Smooth muscle cell (in vitro differentiated cells): ENCODE measurements at regions not wholly inside any gene's neighbourhood (a gene's known extent, or its start where the extent isn't known, plus 50 kb on each side); places are given as distances from the start of the nearest gene placed in this dataset.

Experiments used
- DNase-seq: peaks from one replicate; lab custom pipeline; 2025; ENCODE audit not compliant: unreplicated experiment; lab: John Stamatoyannopoulos, UW
- H2AFZ ChIP-seq: fragments of 200-600 bp; sonication (generic); 2 replicates; pipeline ENCODE4 v1.6.0; 2016; ENCODE audit warnings: antibody characterized with exemption, low read depth, mild to moderate bottlenecking
- H3F3A ChIP-seq: fragments of 200-600 bp; sonication (generic); 2 replicates; pipeline ENCODE4 v1.6.0; 2017; ENCODE audit warnings: antibody characterized with exemption, low read depth
- H3K27ac ChIP-seq: fragments of 200-600 bp; sonication (generic); 2 replicates; pipeline ENCODE4 v1.5.1; 2016; ENCODE audit warnings: low read depth, mild to moderate bottlenecking
- H3K27me3 ChIP-seq: fragments of 200-600 bp; sonication (generic); 2 replicates; pipeline ENCODE4 v1.6.1; 2016; ENCODE audit warnings: low read depth, mild to moderate bottlenecking
- H3K36me3 ChIP-seq: fragments of 200-600 bp; sonication (generic); 2 replicates; pipeline ENCODE4 v1.5.1; 2016; ENCODE audit warnings: low read depth
- H3K4me1 ChIP-seq: fragments of 200-600 bp; sonication (generic); 2 replicates; pipeline ENCODE4 v1.5.1; 2016; ENCODE audit warnings: low read depth
- H3K4me2 ChIP-seq: fragments of 200-600 bp; sonication (generic); 2 replicates; pipeline ENCODE4 v1.6.0; 2016; ENCODE audit warnings: mild to moderate bottlenecking
- H3K4me3 ChIP-seq: fragments of 200-600 bp; sonication (generic); 2 replicates; pipeline ENCODE4 v1.5.1; 2016; ENCODE audit warnings: mild to moderate bottlenecking
- H3K79me2 ChIP-seq: fragments of 200-600 bp; sonication (generic); 2 replicates; pipeline ENCODE4 v1.6.0; 2016; ENCODE audit warnings: low read depth, mild to moderate bottlenecking
- H3K9ac ChIP-seq: fragments of 200-600 bp; sonication (generic); 2 replicates; pipeline ENCODE4 v1.6.0; 2016; ENCODE audit warnings: low read depth
- H3K9me3 ChIP-seq: fragments of 200-600 bp; sonication (generic); replicated peaks from 2 replicates; pipeline ENCODE4 v1.5.1; 2016; ENCODE audit warnings: low read depth
- H4K20me1 ChIP-seq: fragments of 200-600 bp; sonication (generic); 2 replicates; pipeline ENCODE4 v1.6.0; 2016; ENCODE audit warnings: low read depth
- CTCF ChIP-seq: fragments of 200-600 bp; sonication (generic); IDR thresholded peaks from 2 replicates; pipeline ENCODE4 v1.5.1; 2017; ENCODE audit warnings: borderline replicate concordance, mild to moderate bottlenecking, antibody characterized with exemption; ENCODE audit not compliant: insufficient read depth, poor library complexity, severe bottlenecking
- WGBS: methylation state at CpG from one replicate; pipeline ENCODE4 v1.1.7; 2016; ENCODE audit warnings: low lambda C conversion rate; 5-methylcytosine and 5-hydroxymethylcytosine counted together

- H3K4me3 ChIP-seq: no peak overlapping the region
- H3K9ac ChIP-seq: no peak overlapping the region
- no peak for TF ChIP-seq CTCF
- H3K27me3 ChIP-seq: no peaks in the 10 kb centered on the region
- no peak overlapping the region for H3K4me2 ChIP-seq
- no peak overlapping the region for H3K27ac ChIP-seq
- no peaks in the 10 kb centered on the region for H3K79me2 ChIP-seq
- no peaks in the 10 kb centered on the region for H3K36me3 ChIP-seq
- WGBS: 81% methylated on average over 5 of the region's 5 CpGs
- no peak for DNase-seq
- H3F3A ChIP-seq: no peaks in the 10 kb centered on the region
- no peaks in the 10 kb centered on the region for H3K4me1 ChIP-seq
- H4K20me1 ChIP-seq: no peaks in the 10 kb centered on the region
- no peaks in the 10 kb centered on the region for H3K9me3 ChIP-seq
- H2AFZ ChIP-seq: no peak overlapping the region
Measured at GRCh38 chr13:48167866-48168265, 65.1 kb upstream of the ITM2B start.

GRCh38 chr13:48165727-48166126 is 67.3 kb upstream of the ITM2B start:
- H3K4me3 ChIP-seq: no peak overlapping the region
- no peak overlapping the region for H3K9ac ChIP-seq
- H3K79me2 ChIP-seq: no peaks in the 10 kb centered on the region
- H3K27ac ChIP-seq: no peak overlapping the region
- H3K4me1 ChIP-seq: no peaks in the 10 kb centered on the region
- WGBS: 97% methylated on average over 1 of the region's 1 CpG
- no peaks in the 10 kb centered on the region for H3K36me3 ChIP-seq
- H2AFZ ChIP-seq: no peak overlapping the region
- no peak overlapping the region for H3K4me2 ChIP-seq
- H4K20me1 ChIP-seq: no peaks in the 10 kb centered on the region
- no peaks in the 10 kb centered on the region for H3K9me3 ChIP-seq
- H3K27me3 ChIP-seq: no peaks in the 10 kb centered on the region
- no peak for TF ChIP-seq CTCF
- no peak for DNase-seq
- H3F3A ChIP-seq: no peaks in the 10 kb centered on the region

- WGBS: 68% methylated on average over 1 of the region's 1 CpG
- no peaks in the 10 kb centered on the region for H3K9me3 ChIP-seq
- H3K4me3 ChIP-seq: no peak overlapping the region
- no peaks in the 10 kb centered on the region for H3K4me1 ChIP-seq
- no peak overlapping the region for H2AFZ ChIP-seq
- no peaks in the 10 kb centered on the region for H3K27me3 ChIP-seq
- no peak for DNase-seq
- H3K36me3 ChIP-seq: no peaks in the 10 kb centered on the region
- no peaks in the 10 kb centered on the region for H3F3A ChIP-seq
- no peaks in the 10 kb centered on the region for H4K20me1 ChIP-seq
- H3K79me2 ChIP-seq: no peaks in the 10 kb centered on the region
- H3K9ac ChIP-seq: no peak overlapping the region
- no peak overlapping the region for H3K4me2 ChIP-seq
- H3K27ac ChIP-seq: no peak overlapping the region
- TF ChIP-seq CTCF: no peak
Measured at GRCh38 chr13:48165063-48165462, 67.9 kb upstream of the ITM2B start.

GRCh38 chr13:48163061-48163460 is 68.2 kb upstream of the MED4 start:
- H3K27ac ChIP-seq: no peak overlapping the region
- no peak for TF ChIP-seq CTCF
- H3K4me3 ChIP-seq: no peak overlapping the region
- no peaks in the 10 kb centered on the region for H3K36me3 ChIP-seq
- no peak for DNase-seq
- H2AFZ ChIP-seq: no peak overlapping the region
- 97% methylated on average over 4 of the region's 4 CpGs for WGBS
- H3F3A ChIP-seq: no peaks in the 10 kb centered on the region
- H4K20me1 ChIP-seq: no peaks in the 10 kb centered on the region
- no peaks in the 10 kb centered on the region for H3K9me3 ChIP-seq
- H3K4me1 ChIP-seq: no peaks in the 10 kb centered on the region
- H3K27me3 ChIP-seq: no peaks in the 10 kb centered on the region
- no peak overlapping the region for H3K4me2 ChIP-seq
- no peak overlapping the region for H3K9ac ChIP-seq
- no peaks in the 10 kb centered on the region for H3K79me2 ChIP-seq
